Mammary epithelial cell (primary cell): ENCODE measurements at regions not wholly inside any gene's neighbourhood (a gene's known extent, or its start where the extent isn't known, plus 50 kb on each side); places are given as distances from the start of the nearest gene placed in this dataset.

Experiments used
- CTCF ChIP-seq, 2 donors: IDR thresholded peaks in 1 of 2; conservative IDR thresholded peaks in 1 of 2; 2 replicates each; pipeline ENCODE4 v1.5.1; 2011 to 2012; ENCODE audit warnings: inconsistent platforms in 2 of 2, low read length in 2 of 2, mild to moderate bottlenecking in 2 of 2, control low read depth in 1 of 2, low read depth in 1 of 2; ENCODE audit not compliant: insufficient read depth in 1 of 2; ENCODE audit errors: extremely low read depth in 1 of 2
- EZH2 ChIP-seq: IDR thresholded peaks from 2 replicates; pipeline ENCODE4 v1.6.1; 2012; ENCODE audit warnings: low read length, inconsistent platforms, borderline replicate concordance

- TF ChIP-seq CTCF (conservative IDR thresholded peaks at IDR 0.05 in 1 of 2, IDR thresholded peaks at IDR 0.05 in 1 of 2; ENCODE audit: extremely low read depth in 1 of 2, insufficient read depth in 1 of 2, low read depth in 1 of 2, low read length in 2 of 2), result no peak
- no peak for TF ChIP-seq EZH2
Observed at GRCh38 chr1:189675712-189676244, 801.9 kb downstream of the BRINP3 start.
